HG03565 (cell line): ENCODE measurements at regions not wholly inside any gene's neighbourhood (a gene's known extent, or its start where the extent isn't known, plus 50 kb on each side); places are given as distances from the start of the nearest gene placed in this dataset.
A peak's percentile ranks its signal among the peaks of the same experiment; 100 is the strongest.
"Not testable (repeated sequence)": the region's sequence is repeated elsewhere in the genome, so short reads cannot be mapped to it uniquely, and the experiment has no call there.

Experiments
- ATAC-seq: cut with Tn5 transposase; IDR thresholded peaks from one replicate; pipeline ENCODE4 v1.9.1; 2021; ENCODE audit warnings: mild to moderate bottlenecking, moderate library complexity; ENCODE audit not compliant: unreplicated experiment

DNA sequence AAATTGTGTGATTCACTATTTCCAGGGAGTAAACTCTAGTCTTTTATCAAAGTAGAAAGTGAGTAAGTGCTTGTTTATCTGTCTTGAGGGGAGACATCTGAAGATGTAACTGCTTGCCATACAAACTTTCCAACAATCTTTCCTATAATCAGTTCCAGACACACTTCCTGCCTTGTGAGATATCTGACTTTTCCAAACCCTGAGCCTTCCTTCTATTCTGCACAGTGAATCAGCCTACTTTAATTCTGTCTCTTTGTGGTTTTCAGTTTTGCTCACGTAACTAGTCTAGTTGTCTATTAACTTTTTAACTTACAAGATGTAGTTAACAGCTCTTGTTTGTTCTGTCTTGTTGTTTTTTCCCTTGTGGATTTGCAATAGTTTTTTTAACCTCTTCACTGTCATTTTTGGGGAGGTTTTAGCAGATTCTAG, 947.8 kb downstream of the C4orf33 start:
- peak; percentile 86 for ATAC-seq

DNA sequence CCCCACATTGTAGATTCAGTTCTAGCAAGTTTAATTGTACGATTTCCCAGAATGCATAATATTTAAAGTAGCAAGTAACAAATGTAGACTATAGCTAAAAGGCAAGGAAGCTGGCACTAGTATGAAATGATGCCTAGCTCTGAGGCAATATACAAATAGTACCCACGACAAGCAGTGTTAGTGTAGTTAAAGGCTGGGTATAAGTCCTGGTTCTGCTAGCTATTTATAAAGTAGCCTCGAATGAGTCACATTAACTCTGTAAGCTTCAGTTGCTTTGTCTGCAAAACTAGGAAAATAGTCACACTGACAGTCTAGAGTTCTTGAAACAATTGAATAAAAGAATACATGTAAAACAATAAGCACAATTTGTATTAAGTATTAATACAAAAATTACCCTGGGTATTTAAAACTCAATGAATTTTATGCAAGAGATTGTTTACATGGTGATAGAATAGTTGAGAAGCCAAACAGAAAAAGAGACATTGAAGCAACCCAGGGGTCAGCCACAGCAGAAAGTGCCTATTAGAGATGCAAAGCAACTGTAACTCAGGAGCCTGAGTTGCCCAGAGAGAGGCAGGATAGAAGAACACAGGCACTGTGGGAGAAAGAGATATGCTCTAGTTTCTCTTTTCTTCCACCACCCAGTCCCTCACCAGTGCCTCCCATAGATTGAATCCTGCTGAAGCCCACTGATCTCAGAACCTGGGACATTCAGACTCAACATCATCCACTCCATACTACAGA, 949.0 kb downstream of the C4orf33 start:
- ATAC-seq = no peak

DNA sequence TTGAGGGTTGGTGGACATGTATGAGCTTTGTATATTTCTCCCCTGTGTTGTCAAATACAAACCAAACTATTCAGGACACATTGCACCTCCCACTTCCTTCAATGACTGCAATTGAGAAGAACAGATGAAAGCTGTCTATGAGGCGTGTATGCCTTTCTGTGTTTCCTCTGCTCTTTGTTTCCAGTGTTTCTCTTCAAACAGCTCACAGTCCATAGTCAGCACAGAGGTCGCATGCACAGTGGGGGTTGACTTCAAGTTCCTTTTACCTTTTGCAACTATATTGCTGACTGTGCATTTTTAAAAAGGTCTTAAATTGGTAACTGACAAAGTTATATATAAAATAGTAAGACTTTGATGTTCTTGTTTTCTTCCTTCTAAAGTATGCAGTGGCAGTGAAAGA, 957.8 kb downstream of the C4orf33 start:
- ATAC-seq = no peak

DNA sequence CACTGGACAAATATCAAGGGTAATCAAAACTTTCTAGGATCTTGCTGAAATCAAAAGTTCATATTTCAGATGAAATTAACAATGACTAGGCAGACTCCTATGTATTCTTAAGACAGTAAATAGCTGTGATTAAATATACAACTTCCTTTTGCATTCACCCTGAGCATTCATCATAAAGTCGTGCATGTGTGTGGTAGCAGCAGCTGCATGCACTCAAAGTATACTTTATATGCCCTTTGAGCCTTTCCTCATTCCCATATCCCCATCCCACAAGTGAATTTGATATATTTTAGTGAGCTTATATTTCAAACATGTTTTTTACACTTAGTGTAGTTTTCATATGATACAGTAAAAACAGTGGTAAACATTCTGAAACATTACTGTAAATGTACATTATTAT, 959.0 kb downstream of the C4orf33 start:
- no peak for ATAC-seq

DNA sequence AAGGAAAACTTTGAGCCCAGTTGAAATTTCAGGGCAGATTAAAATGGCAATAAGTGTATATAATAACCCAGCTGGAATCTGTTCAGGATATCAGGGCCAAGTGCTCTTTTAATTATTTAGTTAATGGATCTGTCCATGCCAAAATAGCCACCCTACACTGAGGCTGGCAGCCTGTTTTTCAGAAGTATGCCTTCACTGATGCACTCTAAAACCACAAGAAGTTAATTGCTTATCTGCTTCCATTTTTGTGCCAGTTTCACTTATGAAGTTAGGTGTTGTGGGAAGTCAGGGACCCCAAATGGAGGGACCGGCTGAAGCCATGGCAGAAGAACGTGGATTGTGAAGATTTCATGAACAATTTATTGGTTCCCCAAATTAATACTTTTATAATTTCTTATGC, 960.3 kb downstream of the C4orf33 start:
- no peak for ATAC-seq

DNA sequence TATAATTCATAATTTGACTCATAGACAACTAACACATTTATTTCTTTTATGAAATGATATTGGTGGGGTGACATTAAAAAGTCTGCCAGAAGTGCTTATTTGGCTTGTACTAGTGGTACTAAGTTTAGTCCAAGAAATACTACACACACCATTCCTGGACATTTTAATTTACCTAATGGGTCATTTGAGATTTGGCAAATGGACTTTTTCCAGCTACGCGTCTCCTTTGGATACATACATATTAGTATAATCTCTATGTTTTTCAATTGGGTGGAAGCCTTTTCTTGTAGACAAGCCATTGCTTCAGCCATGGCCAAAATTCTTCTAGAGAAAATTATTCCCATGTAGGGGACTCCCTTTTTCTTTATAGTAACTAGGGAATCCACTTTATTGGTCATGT, 968.5 kb downstream of the C4orf33 start:
- no peak for ATAC-seq

DNA sequence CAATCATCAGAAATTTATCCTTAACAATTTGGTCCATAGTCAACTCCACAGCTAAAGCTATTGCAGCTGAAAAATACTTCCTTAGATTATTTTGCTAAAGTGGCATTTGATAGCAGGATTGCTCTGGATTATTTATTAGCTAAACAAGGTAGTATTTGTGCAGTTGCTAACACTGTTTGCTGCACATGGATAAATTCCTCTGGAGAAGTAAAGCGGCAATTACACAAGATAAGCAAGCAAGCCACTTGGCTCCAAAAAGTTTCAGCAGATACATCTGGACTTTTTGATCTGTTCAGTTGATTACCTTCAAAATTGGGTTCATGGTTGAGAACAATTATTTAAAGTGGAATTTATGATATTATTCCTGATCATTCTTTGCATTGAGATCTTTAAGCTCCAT, 971.5 kb downstream of the C4orf33 start:
- no peak for ATAC-seq

DNA sequence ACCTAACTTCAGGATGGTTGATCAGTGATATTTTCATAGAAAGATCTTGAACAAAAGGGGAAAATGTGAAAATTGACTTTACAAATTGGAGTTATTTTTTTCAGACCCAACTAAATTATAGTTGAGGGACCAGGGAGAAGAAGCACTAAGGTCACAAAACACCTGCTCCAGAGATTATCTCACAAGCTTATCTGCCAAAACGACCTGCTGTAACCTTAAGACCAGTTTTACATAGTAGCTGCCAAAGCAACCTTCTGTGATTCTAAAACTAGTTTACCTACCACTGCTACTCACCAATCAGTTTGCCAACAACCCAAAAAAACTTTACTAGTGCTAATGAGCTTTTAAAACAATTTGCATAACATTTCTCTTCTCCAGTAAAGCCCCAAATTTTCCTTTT, 972.1 kb downstream of the C4orf33 start:
- no peak for ATAC-seq

DNA sequence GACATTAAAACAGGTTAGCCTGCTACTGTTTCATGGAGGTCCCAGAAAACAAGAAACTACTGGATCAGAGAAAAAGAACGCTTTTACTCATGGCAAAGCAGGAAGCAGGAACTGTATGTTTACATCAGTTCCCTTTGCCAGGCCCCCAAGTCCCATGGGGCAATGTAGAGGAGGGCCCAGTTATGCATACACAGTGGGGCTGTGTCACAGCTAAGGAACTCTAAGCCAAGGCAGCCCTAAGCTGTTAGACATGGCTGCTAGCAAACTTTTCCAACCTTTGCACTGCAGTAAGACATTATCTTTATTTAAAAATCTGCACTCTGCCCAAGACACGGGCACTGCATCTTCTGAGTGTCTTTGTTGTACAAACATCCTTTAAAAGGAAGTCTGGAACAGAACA, 975.8 kb downstream of the C4orf33 start:
- no peak for ATAC-seq

DNA sequence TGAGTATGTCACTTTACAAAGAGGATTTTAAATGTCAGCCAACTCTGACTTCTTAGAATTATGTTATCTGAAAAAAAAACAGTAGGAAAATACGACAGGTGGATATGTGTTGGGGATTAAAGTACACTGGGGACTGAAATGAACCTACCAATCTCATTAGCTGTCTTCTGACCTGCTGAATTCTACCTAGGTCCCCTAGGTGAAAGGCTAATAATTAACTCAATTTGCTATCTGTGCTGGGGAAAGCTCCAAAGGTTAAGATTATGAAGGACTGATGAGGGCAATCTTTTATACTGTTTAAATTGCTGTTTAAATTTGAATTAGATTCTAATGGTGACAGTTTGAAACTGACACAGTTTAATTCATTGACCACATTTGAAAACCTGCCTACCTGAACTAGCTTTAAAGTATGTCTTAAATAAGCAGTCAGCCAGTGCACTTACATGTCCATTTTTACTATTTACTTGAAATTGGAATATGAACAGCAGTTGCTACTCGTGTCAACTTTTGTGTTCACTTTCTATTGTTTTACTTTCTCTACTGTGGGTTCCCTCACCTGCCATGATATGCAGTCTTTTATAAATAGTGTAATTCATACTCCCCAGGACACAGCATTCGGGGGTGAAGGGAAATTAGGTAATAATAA, 977.3 kb downstream of the C4orf33 start:
- ATAC-seq = no peak

DNA sequence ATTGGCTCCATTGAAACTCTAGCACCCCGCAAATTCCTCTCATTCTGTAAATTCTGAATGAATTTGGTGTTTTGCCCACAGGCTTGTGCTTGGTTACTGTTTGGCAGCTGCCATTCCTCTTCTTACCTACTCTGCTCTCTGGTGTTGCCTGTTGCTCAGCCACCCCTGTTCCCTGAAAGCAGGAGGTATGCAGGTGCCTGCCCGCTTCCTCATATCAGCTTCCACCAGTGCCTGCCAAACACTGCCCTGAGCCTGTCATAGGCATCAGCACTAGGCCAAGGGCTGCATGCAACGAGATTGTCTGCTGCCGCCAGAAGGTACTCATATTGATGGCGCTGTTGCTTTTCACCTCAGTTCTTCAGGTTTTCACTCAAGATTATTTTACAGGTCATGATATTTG, 978.1 kb downstream of the C4orf33 start:
- no peak for ATAC-seq

DNA sequence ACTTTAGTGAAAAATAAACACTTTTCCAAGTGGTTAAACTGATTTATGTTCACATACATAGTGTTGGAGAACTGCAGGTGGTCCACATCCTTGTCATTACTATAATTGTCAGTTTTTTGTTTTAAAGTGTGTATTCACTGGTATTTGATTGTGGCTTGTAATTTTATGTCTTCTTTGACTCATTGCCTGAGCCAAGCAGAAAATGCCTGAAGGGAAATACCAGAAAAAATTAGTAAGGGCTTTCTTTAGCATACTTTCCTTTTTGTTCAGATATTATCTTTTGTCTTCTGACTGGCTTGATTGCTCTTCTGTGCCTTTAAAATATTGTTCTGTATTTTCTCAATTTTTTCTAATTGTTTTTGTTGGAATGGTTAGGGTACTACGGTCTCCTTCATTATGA, 981.3 kb downstream of the C4orf33 start:
- ATAC-seq = no peak

DNA sequence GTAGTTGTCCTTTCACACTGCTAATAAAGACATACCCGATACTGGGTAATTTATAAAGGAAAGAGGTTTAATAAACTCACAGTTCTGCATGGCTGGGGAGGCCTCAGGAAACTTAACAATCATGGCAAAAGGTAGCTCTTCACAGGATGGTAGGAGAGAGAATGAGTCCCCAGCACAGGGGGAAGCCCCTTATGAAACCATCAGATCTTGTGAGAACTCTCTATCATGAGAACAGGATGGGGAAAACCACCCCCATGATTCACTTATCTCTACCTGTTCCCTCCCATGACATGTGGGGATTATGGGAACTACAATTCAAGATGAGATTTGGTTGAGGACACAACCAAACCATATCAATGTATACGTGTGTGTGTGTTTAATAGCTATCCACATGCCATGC, 983.1 kb downstream of the C4orf33 start:
- ATAC-seq = not testable (repeated sequence)

DNA sequence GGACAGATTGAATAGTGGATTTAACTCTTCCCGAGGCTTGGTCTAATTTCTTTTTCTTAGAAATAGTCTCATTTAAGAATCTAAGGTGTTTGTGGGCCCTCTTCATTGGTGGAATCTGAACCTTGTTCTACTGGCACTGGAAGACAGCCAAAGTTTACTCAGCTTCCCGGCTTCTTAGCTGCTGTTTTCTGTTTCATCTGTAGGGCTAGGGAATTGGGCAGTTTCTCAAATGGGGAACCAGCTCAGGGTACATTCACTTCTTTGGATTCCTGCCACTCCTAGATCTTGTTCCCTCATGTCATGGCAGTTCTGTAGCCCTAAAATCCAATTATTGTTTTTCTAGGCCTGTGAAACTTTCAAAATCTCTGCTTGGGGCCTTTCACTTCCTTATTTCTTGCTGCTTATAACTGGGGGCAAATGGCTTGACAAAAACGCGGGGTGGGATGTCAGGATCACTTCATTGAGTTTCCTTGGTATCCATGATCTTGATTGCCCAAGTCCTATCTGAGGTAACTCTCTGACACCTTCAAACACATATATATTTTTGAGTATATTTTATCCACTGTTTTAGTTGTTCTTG, 985.0 kb downstream of the C4orf33 start:
- no peak for ATAC-seq

DNA sequence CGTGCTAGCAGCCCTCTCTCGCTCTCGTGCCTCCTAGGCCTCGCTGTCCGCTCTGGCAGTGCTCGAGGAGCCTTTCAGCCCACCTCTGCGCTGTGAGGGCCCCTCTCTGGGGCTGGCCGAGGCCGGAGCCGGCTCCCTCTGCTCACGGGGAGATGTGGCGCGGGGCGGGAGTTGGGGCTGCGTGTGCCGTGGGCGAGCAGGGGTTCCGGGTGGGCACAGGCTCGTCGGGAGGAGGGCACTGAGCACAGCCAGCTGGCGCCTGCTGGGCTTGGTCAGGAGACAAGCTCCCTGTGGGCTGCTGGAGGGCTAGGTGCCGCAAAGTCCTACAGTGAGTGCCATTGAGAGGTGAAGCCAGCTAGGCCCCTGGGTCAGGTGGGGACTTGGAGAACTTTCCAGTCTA, 994.5 kb downstream of the C4orf33 start:
- no peak for ATAC-seq

DNA sequence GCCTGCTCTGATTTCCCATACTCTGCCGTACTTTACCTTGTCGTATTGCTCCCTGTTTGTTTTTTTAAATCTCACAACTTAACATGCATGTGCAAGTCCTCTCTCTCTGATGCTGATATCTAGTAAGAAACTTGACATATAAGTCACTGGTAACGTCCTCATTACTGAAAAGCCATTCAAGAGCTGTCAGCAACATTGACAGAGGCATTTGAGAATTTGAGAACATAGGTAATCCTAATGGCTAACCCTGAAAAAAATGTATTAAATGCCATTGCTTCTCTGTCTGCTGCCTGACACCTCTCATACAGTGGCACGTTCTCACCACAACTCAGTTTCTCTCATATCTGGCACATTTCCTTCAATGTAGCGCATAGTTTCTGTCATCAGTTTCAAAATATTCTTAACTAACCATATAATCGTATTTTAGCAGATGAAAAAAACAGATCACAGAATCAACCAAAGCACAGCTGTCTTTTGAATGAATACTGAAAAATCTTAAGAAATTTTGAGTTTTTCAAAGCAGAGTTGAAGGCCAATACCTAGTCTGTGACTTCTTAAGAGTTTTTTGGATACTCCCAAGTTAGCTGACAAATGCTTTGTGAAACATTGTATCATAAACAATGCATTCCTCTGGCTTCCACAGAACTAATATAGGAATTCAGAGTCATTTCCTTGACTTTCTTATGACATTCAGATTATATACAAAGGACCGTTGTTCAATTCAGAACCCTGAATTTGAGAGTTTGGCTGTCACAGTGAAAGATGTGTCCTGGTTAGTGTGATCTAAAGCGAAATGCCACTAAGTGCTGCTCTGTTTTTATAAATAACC, 996.4 kb downstream of the C4orf33 start:
- no peak for ATAC-seq

DNA sequence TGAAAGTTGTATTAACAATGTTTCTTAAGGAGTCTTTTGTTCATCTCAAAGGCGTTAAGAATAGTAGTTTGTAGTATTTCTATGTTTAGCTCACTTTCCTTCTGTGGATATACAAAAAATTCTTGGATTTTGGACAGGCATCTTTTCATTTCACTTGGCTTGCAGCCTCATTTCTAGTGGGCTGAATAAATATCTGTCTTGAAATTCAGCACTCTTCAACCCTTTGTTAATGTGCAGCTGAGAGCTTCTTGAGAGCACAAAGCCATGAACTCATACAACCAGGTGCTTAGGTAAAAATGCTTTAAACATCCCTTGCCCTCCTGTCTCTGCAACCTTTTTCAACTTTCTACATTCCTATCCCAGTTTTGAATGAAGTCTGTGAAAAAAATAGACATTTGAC, 1003.2 kb downstream of the C4orf33 start:
- no peak for ATAC-seq

DNA sequence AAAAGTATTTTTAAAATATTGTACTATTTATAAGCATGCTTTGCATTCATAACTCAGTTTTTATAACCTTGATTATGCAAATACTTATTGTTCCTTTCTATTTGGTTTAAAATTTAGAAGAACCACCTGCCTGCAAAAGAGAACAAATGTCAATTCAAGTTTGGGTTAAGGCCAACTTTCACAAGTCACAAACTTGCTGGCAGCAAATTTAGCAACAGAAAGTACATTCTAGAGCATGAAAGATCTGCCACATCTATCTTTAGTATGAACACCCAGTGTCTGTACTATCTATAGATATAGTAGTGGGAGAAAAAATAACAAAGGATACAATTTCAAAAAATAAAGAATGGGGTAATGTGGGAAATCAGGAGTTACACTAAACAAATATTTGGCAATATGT, 1014.2 kb downstream of the C4orf33 start:
- ATAC-seq = peak; percentile 45

DNA sequence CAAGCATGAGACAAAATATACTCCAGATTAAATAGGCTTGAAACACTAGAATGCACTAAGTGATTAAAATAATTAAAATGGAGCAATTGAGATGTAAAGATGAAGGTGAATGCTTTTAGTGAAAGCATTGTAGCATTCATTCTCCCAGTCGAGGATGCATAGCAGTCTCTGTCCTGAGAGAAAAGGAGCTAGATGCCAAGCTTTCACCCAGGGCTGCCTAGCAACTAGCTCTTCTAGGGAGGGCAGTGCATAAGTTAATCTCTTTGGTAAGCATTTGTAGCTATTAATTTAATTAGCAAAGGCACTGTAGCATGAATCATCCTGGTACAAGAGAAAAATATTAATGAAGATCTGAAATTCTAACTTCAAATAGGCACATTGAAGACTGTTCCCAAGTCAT, 1014.8 kb downstream of the C4orf33 start:
- ATAC-seq = no peak

DNA sequence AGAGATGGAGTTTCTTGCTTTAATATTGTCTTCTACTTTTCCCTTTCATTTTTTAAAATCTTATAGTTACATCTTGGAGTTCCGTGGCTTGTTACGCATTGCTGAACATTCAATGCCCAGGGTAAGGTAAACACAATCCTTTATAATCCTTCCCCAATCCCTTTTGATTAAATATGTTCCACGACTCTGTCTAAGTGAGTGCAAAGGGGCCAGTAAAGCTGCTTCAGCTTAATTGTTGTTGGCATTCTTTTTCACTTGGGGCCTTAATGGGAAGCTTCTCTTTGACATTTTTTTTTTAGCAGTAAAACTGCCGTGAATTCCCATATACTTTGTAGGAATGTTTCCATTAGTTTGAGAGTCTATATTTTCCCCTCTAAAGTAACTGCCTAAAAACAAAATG, 1028.1 kb downstream of the C4orf33 start:
- ATAC-seq = no peak

DNA sequence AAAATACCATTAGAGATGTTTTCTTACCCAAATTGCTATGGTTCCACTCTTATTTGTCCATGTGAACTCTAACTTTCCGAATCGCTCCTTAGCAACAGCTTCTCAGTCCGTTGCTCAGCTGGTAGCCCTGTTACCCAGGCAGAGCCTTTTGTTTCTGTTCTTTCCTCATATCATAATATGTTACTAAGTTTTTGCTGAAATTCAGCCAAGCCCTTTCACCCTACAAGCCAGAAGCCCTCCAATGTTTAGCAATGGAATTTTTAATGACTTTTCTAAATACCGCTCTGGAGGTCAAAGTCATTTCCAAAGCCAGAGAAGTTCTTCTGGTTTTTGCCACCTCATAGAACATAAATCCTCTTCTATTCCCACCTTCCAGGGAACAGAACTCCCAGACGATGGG, 1029.5 kb downstream of the C4orf33 start:
- ATAC-seq = no peak

DNA sequence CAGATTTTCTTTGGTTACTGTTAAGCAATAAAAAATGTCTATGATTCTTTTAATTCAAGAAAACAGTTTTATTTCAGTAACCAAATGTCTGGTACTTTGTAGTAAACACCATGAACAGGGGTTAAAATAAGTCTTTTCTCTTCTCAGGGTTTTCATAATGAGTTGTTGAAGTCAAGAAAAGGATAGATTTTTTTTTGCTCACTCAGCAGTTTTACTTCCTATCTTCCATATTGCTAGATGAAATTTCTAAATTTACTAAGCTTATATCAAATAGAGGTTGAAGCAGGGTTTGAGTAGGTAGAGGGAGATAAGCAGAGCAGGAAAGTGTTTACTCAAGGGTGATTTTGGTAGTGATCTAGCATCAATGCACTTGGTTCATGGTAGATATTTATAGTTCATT, 1031.3 kb downstream of the C4orf33 start:
- no peak for ATAC-seq
